Kasumi-1 (cell line): ENCODE measurements at regions not wholly inside any gene's neighbourhood (a gene's known extent, or its start where the extent isn't known, plus 50 kb on each side); places are given as distances from the start of the nearest gene placed in this dataset.
"Not testable (repeated sequence)": the region's sequence is repeated elsewhere in the genome, so short reads cannot be mapped to it uniquely, and the experiment has no call there.

Experiments used
- DNase-seq, 2 experiments: peaks; one replicate each; lab custom pipeline; 2025; lab: John Stamatoyannopoulos, UW

GRCh38 chr2:7428454-7429204, 511.4 kb downstream of the RNF144A start:
- DNase-seq, result peak; percentile 31 to 32

DNA sequence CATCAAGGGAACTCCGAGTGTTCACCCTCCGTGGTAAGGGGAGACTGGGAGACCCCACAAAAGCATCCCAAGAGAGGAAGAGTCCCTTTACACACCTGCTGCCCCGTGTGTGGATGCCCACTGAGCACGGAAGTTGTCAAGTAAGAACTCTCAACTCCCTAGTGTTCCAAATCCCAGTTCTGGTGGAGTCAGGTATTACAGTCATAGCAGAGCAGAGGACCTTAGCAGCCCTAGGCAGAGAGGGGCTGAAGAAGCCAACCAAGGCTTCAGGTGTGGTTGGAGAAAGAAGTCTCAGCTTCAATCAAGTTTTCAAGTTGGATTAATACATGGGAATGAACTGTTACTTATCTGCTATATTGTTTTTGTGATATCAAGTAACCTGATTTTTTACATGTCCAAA, 512.5 kb downstream of the RNF144A start:
- DNase-seq, result no peak

- DNase-seq, result peak in 1 of 2 experiments; percentile 13
These were observed 513.2 kb downstream of the RNF144A start for GRCh38 chr2:7430421-7430868.

GRCh38 chr2:7430869-7431641, 513.8 kb downstream of the RNF144A start:
- peak; percentile 42 to 58 for DNase-seq

DNA sequence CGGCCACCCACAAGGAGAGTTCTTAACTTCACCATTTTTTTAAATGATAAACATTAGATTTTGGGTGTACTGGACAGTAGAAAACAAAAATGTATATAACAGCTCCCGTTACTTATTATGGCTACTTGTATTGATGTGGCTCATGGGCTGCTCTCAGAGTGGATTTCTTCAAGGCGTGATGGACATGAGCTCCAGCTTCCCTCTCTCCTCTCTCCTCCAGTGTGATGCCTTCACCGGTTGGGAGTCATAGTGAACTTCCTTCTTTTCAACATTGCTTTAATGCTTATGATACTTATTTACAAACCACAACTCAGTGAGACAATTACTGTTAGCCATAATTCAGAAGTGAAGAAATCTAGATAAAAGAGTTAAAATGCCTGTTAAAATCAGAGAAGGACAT, 515.2 kb downstream of the RNF144A start:
- peak in 1 of 2 experiments; percentile 7 for DNase-seq

- DNase-seq, result no peak
These were observed 519.1 kb downstream of the RNF144A start for GRCh38 chr2:7436096-7436906.

DNA sequence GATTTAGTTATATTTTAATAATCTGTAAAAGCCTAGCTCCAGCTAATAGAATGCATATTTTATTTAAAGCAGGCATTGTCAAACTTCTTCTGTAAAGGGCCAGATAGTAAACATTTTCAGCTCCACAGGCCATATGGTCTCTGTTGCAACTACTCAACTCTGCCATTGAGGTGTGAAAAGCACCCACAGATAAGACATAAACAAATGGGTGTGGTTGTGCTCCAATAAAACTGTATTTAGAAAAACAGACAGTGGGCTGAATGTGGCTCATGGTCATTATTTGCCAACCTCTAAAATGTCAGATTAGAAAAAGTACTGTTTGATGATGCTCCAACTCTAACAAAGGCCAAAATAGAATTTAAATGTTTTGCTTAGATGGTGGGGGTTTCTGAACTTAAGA, 519.9 kb downstream of the RNF144A start:
- no peak for DNase-seq

DNA sequence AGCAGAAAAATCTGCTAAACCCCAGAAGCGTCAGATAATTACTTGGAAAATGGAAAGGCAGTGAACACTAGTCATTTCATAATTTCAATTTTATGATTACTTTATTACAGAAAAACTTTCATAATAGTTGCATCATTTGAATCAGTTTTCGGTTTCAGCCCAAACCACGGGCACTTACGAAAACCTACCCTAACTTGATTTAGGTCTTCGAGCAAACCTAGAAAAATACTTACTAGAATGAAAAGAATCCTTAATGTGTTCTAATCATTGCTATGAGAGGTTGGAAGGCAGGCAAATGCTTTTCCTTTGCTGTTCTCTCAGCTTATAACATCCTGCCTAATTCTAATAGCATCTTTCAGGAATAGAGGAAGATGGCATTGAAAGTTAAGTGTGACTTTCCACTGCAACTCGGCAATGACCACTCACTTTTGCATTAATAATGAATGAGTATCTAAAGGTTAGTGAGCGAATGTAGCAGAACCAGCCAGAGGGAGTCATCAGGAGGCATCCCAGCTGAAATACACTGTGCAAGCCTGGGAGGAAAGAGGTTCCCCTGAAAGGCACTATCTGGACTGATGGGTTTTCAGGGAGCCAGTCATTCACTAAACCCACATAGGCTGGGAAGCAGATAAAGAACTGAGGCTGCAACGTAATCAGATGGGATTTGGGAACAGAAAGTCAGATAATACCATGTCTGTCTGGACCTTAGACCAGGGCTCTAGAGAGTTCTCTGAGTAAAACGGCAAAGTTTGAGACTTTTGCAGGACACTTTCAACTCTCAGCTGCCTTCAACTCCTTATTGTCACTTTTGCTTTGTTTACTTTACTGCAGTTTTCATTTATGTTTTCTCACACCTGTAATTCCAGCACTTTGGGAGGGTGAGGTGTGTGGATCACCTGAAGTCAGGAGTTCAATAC, 520.8 kb downstream of the RNF144A start:
- no peak for DNase-seq

- DNase-seq, result no peak
These were observed 521.6 kb downstream of the RNF144A start for GRCh38 chr2:7438855-7439254.

- DNase-seq, result no peak
These were observed 523.8 kb downstream of the RNF144A start for GRCh38 chr2:7440977-7441376.

DNA sequence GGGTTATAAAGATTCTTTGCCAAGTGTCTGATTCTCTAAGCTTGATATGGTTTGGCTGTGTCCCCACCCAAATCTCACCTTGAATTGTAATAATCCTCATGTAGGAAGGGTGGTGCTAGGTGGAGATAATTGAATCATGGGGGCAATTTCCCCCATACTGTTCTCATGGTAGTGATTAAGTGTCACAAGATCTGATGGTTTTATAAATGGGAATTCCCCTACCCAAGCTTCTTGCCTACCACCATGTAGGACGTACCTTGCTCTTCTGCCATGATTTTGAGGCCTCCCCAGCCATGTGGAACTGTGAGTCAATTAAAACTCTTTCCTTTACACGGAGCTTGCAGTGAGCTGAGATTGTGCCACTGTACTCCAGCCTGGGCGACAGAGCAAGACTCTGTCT, 524.6 kb downstream of the RNF144A start:
- DNase-seq, result not testable (repeated sequence)

DNA sequence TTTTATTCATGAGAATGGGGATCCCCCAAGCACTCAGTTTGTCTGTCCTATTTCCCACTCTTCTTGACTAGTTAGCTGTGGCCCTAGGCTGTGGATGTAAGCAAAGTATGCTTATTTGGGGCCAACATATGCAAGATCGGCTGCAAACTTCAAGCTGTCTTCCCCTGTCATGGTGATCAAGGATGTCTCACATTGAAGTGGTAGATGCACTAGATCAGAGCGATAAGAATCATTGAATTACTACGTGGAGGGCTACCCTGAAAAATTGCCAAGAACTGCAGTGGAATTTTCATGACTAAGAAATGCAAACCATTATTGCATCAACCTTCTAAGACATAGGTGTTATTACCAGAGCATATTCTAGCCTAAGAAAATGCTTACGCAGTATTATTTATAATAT, 527.4 kb downstream of the RNF144A start:
- no peak for DNase-seq

GRCh38 chr2:7448578-7449264, 531.5 kb downstream of the RNF144A start:
- DNase-seq, result no peak

DNA sequence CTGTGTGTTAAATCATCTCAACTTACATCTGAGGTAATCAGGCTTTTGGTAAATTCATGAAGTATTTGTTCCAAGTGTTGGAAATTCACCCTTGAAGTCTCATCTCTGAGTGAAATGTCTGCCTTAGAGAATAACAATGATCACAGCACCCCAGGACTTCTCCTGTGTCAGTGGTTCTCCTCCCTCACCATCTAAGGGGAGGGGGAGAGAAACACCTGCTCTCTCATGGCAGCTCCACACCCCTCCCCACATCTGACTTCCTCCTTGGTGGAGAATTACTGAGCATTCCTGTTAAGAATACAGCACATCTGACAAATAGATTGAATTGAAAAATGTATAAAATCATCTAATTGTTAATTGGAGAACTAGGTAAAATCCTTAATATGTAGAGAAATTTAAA, 532.1 kb downstream of the RNF144A start:
- DNase-seq, result no peak

- DNase-seq, result no peak
These were observed 533.1 kb downstream of the RNF144A start for GRCh38 chr2:7450188-7450832.

- no peak for DNase-seq
These were observed 533.6 kb downstream of the RNF144A start for GRCh38 chr2:7450833-7451190.

DNA sequence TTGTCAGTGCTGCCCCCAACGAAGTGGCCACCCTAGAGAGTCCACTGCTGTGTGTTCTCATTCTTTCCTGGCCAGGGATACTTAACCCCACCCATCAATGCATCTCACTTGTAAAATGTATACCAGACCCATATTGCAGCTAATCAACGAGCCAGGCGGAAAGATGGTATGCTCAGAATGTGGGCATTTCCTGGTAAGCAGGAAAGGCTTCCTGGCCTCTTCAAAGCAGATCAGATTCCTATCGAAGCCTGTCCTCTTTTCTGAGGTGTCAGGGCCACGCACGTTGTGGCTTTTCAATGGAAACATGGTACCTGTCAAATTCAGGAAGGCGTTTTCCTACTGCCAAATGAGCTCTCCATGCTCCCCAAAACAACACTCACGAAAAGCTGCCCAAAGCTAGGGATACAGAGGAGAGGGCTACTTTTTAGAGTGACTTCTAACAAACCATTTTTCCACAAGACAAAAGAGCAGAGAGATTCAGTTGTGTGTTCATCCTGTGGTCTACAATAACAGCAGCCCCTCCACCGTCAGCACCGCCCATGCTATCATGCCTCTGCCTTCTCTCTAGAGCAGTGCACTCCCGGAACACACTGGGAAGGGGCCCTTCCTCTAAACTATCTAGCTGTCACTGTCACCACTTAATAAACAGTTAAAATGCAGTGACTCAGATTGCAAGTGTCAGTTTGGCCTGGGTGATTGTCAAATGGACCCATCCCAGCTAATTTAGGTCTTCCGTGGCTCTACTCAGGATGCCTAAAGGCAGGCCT, 535.1 kb downstream of the RNF144A start:
- no peak for DNase-seq

DNA sequence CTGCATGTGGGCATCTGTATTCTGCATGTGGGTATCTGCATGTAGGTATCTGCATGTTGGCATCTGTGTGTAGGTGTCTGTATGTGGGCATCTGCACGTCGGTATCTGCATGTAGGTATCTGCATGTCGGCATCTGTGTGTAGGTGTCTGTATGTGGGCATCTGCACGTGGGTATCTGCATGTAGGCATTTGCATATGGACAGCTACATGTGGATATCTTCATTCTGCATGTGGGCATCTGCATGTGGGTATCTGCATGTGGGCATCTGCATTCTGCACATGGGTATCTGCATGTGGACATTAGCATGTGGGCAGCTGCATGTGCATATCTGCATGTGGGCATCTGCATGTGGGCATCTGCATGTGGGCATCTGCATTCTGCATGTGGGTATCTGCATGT, 537.4 kb downstream of the RNF144A start:
- no peak for DNase-seq

DNA sequence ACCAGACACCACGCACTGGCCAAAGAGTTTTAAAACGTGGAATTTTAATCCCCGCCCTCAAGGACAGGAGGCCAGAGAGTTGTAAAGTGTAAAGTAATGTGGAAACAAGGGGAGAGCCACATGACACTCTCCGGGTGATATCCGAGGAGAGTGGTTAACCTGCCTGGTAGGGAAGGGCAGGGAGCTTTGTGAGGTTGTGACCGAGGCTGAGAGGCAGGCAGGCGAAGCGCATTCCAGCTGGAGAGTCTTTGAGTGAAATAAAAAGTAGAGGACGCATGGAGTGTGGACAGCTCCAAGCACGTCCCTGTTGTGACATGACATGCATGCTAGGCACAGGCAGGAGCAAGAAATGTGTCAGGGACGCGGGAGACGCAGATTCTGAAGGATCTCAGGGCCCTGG, 539.5 kb downstream of the RNF144A start:
- no peak for DNase-seq

- DNase-seq, result no peak
These were observed 540.9 kb downstream of the RNF144A start for GRCh38 chr2:7458066-7458465.
